ENCODE measurements at regions not wholly inside any gene's neighbourhood (a gene's known extent, or its start where the extent isn't known, plus 50 kb on each side); places are given as distances from the start of the nearest gene placed in this dataset.

GRCh38 chr5:4212981-4213819 is 617.6 kb downstream of the IRX1 start:
- no peak for TF ChIP-seq POLR2A (IDR thresholded peaks at IDR 0.05)
- no peak for TF ChIP-seq POLR2AphosphoS5 (IDR thresholded peaks at IDR 0.05)
- TF ChIP-seq CTCF (IDR thresholded peaks at IDR 0.05): no peak
- TF ChIP-seq EP300 (IDR thresholded peaks at IDR 0.05): no peak
